ENCODE measurements at regions not wholly inside any gene's neighbourhood (a gene's known extent, or its start where the extent isn't known, plus 50 kb on each side); places are given as distances from the start of the nearest gene placed in this dataset.

DNA sequence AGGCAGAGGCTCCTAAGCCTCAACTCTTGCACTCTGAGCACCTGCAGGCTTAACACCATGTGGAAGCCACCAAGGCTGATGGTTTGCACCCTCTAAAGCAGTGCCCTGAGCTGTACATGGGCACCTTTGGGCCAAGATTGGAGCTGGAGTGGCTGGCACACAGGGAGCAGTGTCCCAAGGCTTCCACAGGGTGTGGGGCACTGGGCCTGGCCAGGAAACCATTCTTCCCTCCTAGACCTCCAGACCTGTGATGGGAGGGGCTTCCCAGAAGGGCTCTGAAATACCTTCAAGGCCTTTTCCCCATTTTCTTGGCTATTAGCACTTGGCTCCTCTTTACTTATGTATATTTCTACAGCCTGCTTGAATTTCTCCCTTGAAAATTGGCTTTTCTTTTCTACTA lies 67.9 kb upstream of the PPM1J start:
- no peak for DNase-seq

DNA sequence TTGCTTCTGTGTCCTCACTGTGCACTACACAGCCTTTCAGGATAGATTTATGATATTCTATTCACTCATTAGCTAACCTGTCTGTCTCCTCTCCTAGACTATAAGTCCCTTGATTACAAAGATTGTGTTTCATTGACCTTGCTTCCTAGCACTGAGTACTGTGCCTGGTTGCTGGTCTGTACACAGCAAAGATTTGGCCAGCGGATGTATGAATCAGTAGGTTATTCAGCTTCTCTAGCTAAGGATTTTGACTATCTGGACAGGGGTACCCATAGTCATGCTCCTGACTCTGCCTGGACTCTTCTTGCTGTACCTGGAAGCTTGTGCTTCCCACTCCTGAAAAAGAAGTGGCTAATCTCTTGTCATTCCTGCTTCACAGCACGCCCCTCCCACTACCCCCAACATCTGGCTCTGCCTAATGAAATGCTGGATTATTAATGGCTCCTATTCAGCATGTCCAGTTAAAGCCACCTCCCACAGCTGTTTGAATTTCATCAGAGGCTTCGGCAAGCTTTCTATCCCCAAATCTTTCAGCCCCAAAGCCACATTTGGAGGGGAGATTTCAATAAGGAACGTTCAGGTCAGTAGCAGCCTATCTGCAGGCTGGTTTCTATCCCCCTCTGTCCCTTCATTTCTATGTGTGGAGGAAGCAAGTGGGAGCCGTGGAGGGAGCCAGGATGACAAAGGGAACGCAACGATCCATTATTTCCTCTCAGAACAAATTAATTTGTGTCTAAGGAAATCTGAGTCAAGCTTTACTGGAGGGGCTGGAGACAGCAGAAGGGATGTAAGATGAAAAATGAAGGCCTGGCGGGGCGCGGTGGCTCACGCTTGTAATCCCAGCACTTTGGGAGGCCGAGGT lies 64.8 kb upstream of the PPM1J start:
- no peak for DNase-seq

DNA sequence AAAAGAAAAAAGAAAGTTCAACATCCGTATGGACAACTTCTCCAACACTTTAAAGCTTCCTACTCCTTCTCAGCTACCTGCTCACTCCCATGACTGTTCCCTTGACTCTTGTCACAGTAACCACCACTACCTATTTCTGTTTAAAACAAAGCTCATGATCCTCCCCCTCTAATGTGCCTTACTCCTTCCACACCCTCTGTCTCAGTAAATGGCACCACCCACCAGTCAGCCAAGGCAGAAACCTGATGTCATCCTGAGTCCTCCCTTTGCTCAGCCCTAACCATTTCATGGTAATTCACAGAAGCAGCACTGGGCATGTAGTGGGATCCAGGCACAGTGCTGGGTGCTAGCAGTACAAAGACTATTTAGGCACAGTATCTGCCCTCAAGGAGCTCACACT lies 63.0 kb upstream of the PPM1J start:
- DNase-seq: no peak

- no peak for DNase-seq
Measured at GRCh38 chr1:112776688-112777087, 61.6 kb upstream of the PPM1J start.

DNA sequence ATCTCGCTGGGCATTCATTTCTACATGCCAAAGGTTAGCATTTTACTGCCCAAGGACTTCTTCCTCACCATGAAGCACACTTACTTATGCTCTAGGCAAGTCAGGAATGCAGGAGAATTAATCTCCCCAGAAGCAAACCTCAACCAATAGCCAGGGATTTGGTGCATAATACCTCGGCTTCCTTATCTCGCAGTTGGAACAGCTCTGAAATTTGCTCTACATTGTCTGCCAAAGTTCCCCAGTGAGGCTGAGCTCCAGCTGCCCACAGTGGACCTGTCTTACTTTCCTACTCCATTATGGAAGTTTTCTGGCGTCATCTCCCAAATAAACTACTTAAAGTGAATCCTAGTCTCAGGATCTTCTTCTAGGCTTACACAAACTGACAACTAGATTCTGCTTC lies 57.6 kb upstream of the PPM1J start:
- DNase-seq: no peak

DNA sequence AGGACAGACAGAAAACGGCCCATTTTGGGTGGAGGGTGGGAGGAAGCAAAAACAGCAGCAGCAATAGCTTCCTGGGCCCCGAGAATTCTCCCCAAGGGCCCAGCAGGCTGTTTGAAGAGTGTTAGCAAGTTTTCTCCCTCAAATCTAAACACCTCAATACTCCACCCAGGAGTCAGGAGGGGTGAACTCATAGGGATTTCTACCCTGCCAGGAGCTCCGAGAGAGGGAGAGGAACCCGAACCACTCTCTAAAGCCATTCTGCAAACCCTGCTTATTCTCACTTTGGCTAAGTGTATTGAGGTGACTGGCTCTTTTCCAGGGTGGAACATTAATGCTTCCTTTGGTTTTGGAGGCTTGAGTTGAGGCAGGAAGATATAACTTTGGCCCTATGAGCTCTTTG lies 55.6 kb upstream of the PPM1J start:
- no peak for DNase-seq

DNA sequence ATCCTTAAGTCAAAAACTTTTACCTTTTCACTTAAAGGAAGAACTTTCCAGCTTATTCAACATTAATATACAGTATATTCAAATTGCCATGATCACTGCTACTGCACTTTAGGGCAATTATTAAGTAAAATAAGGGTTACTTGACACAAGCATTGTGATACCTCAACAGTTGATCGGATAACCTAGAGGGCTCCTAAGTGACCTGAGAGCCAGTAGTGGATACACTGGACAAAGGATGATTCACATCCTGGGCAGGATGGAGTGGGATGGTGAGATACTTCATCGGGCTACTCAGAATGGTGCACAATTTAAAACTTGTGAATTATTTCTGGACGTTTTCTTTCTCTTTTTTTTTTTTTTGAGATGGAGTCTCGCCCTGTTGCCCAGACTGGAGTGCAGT lies 54.5 kb upstream of the PPM1J start:
- DNase-seq: no peak

DNA sequence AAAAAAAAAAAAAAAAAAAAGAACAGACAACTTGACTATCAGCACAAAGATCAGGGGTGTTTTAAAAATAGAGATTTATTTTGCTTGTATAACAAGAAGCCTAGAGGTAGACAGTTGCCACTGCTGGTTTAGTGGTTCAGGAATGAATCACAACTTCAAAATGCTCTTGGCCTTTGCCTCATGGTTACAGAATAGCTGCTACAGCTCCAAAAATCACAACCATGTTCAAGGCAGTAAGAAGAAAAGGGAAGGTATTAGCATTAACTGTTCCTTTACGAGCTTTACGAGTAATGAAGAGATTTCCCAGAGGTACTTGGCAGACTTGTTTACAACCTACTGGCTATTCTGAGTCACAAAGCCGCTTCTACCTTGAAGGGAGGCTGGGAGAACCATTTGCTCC lies 52.5 kb upstream of the PPM1J start:
- DNase-seq: no peak
